ENCODE measurements at regions not wholly inside any gene's neighbourhood (a gene's known extent, or its start where the extent isn't known, plus 50 kb on each side); places are given as distances from the start of the nearest gene placed in this dataset.

GRCh38 chr3:104564045-104564643 is 802.6 kb upstream of the ALCAM start (continued):
- TF ChIP-seq, protein P1, sequence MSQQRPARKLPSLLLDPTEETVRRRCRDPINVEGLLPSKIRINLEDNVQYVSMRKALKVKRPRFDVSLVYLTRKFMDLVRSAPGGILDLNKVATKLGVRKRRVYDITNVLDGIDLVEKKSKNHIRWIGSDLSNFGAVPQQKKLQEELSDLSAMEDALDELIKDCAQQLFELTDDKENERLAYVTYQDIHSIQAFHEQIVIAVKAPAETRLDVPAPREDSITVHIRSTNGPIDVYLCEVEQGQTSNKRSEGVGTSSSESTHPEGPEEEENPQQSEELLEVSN (IDR thresholded peaks at IDR 0.05; ENCODE audit: borderline replicate concordance, low read depth): no peak
- TF ChIP-seq, protein P2, sequence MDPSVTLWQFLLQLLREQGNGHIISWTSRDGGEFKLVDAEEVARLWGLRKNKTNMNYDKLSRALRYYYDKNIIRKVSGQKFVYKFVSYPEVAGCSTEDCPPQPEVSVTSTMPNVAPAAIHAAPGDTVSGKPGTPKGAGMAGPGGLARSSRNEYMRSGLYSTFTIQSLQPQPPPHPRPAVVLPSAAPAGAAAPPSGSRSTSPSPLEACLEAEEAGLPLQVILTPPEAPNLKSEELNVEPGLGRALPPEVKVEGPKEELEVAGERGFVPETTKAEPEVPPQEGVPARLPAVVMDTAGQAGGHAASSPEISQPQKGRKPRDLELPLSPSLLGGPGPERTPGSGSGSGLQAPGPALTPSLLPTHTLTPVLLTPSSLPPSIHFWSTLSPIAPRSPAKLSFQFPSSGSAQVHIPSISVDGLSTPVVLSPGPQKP (IDR thresholded peaks at IDR 0.05; ENCODE audit: low read depth, low read length): no peak
- TF ChIP-seq EP300 (IDR thresholded peaks at IDR 0.05): no peak
- TF ChIP-seq GATA3 (IDR thresholded peaks at IDR 0.05; ENCODE audit: borderline replicate concordance): no peak
- TF ChIP-seq MAFK (IDR thresholded peaks at IDR 0.05; ENCODE audit: partially characterized antibody): no peak
- TF ChIP-seq KDM1A (IDR thresholded peaks at IDR 0.05; ENCODE audit: low read depth): no peak
- no peak for TF ChIP-seq HOXB5 (CRISPR knock-in tag; IDR thresholded peaks at IDR 0.05)
- TF ChIP-seq RAD21 (conservative IDR thresholded peaks at IDR 0.05 in 1 of 2, IDR thresholded peaks at IDR 0.05 in 1 of 2): peak in 1 of 2 experiments; percentile 35; a peak in 2 of 5 replicates
- no peak for TF ChIP-seq NPAS2 (CRISPR knock-in tag; IDR thresholded peaks at IDR 0.05; ENCODE audit: borderline replicate concordance)

DNA sequence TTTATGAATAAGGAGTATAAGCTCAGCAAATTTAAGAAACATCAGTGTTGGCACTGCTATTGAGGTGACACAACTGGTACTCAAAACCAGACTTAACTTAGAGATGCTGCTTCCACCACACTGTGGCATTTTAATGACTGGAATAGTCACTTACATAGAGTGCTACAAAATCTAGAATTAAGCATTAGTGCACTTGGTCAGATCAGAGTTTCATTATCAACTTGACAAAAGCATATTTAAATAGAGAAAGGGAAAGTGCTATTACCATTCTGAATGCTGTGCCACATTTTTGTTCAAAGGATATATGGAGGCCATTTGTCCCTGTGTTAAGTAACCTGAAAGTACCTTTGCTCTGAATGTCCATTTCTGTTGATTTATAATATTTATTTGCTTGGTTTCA is 800.7 kb upstream of the ALCAM start:
- H3K4me3 ChIP-seq: no peak overlapping the region
- no peak overlapping the region for H3K27ac ChIP-seq
- TF ChIP-seq ATOH8 (CRISPR knock-in tag; IDR thresholded peaks at IDR 0.05; ENCODE audit: low read depth) (no peak), TFCP2L1 (CRISPR knock-in tag; IDR thresholded peaks at IDR 0.05) (no peak), FOSB (CRISPR knock-in tag; IDR thresholded peaks at IDR 0.05) (no peak), HOXA7 (CRISPR knock-in tag; IDR thresholded peaks at IDR 0.05) (no peak), EP300 (IDR thresholded peaks at IDR 0.05) (no peak), BHLHE40 (IDR thresholded peaks at IDR 0.05; ENCODE audit: low read depth, low read length) (no peak), KDM5A (IDR thresholded peaks at IDR 0.05) (no peak), MAFK (IDR thresholded peaks at IDR 0.05; ENCODE audit: partially characterized antibody) (no peak), NPAS2 (CRISPR knock-in tag; IDR thresholded peaks at IDR 0.05; ENCODE audit: borderline replicate concordance) (no peak), FOXS1 (CRISPR knock-in tag; IDR thresholded peaks at IDR 0.05) (no peak), ZNF302 (CRISPR knock-in tag; IDR thresholded peaks at IDR 0.05) (no peak), PBX3 (IDR thresholded peaks at IDR 0.05) (no peak), BCL3 (IDR thresholded peaks at IDR 0.05) (no peak), CBX8 (IDR thresholded peaks at IDR 0.05) (no peak), ZFP36 (IDR thresholded peaks at IDR 0.05; ENCODE audit: borderline replicate concordance, partially characterized antibody) (no peak), HOXB13 (CRISPR knock-in tag; IDR thresholded peaks at IDR 0.05; ENCODE audit: low read depth) (no peak)
- TF ChIP-seq, protein P3, sequence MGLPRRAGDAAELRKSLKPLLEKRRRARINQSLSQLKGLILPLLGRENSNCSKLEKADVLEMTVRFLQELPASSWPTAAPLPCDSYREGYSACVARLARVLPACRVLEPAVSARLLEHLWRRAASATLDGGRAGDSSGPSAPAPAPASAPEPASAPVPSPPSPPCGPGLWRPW (IDR thresholded peaks at IDR 0.05): no peak
- H3K9me3 ChIP-seq: no peaks in the 10 kb centered on the region
- ATAC-seq (no peak), FAIRE-seq (no peak), DNase-seq (ENCODE audit: low read depth in 1 of 2, low spot score in 1 of 2) (no peak)
- no peaks in the 10 kb centered on the region for H3K4me1 ChIP-seq
- ChIA-PET CTCF (no interaction called here), POLR2A (no interaction called here)
- no peak overlapping the region for H3K4me2 ChIP-seq

All from A549 (cell line).